IMR-90 (cell line): ENCODE measurements at regions not wholly inside any gene's neighbourhood (a gene's known extent, or its start where the extent isn't known, plus 50 kb on each side); places are given as distances from the start of the nearest gene placed in this dataset.

Experiments used
- ATAC-seq: fragments of 200-7000 bp; cut with Tn5 transposase; 2 replicates; pipeline ENCODE4 v1.9.1; 2020; ENCODE audit warnings: low read depth, mild to moderate bottlenecking, moderate library complexity
- BruUV-seq: library from RNA; stranded (reverse); fragments of 400-500 nt; replicated peaks from 2 replicates; lab custom pipeline; 2021; lab: Mats Ljungman, UMichigan
- CTCF ChIA-PET: fragments of 300-600 bp; formaldehyde crosslinking; extraction: SDS; loops from one replicate; lab custom pipeline; 2021; ENCODE audit warnings: antibody characterized with exemption; lab: Yijun Ruan, JAX
- POLR2A ChIA-PET: fragments of 300-600 bp; sonication (Branson Sonifier 250); formaldehyde crosslinking; loops from one replicate; lab custom pipeline; 2022; ENCODE audit warnings: antibody characterized with exemption; ENCODE audit not compliant: unreplicated experiment; lab: Charles Lee
- DNase-seq: peaks from one replicate; pipeline ENCODE4 v3.0.0; 2013
- H2AFZ ChIP-seq: replicated peaks from 2 replicates; pipeline ENCODE3; 2013; ENCODE audit warnings: low read length, mild to moderate bottlenecking; ENCODE audit not compliant: poor library complexity
- H2AK5ac ChIP-seq: 2 replicates; pipeline ENCODE4 v1.6.1; 2013; ENCODE audit warnings: low read depth, low read length, inconsistent platforms
- H2AK9ac ChIP-seq: replicated peaks from 2 replicates; pipeline ENCODE3; 2013; ENCODE audit warnings: mild to moderate bottlenecking, low read depth, low read length, moderate library complexity; ENCODE audit not compliant: poor library complexity
- H2BK120ac ChIP-seq: 2 replicates; pipeline ENCODE4 v1.6.1; 2013; ENCODE audit warnings: low read depth, low read length, inconsistent platforms
- H2BK15ac ChIP-seq: 3 replicates; pipeline ENCODE4 v1.6.1; 2013; ENCODE audit warnings: low read depth, low read length, inconsistent platforms
- H2BK20ac ChIP-seq: 2 replicates; pipeline ENCODE4 v1.6.1; 2013; ENCODE audit warnings: low read depth, mild to moderate bottlenecking, inconsistent platforms, low read length, moderate library complexity
- H2BK5ac ChIP-seq: 2 replicates; pipeline ENCODE4 v1.6.1; 2013; ENCODE audit warnings: mild to moderate bottlenecking, low read depth, low read length, inconsistent platforms; ENCODE audit not compliant: poor library complexity, severe bottlenecking
- H3K14ac ChIP-seq: replicated peaks from 2 replicates; pipeline ENCODE4 v1.6.1; 2013; ENCODE audit warnings: low read depth, low read length, inconsistent platforms
- H3K18ac ChIP-seq: 2 replicates; pipeline ENCODE4 v1.6.1; 2013; ENCODE audit warnings: low read depth, low read length, control low read depth
- H3K23ac ChIP-seq: 2 replicates; pipeline ENCODE4 v1.6.1; 2013; ENCODE audit warnings: low read depth, low read length, inconsistent platforms
- H3K27ac ChIP-seq: 2 replicates; pipeline ENCODE4 v1.5.1; 2013; ENCODE audit warnings: mild to moderate bottlenecking, control low read depth, low read length; ENCODE audit not compliant: insufficient read depth
- H3K27me3 ChIP-seq: 2 replicates; pipeline ENCODE4 v1.6.1; 2013; ENCODE audit warnings: low read length; ENCODE audit not compliant: control insufficient read depth, insufficient read depth
- H3K36me3 ChIP-seq: 2 replicates; pipeline ENCODE4 v1.6.1; 2013; ENCODE audit warnings: low read length, mixed read lengths; ENCODE audit not compliant: control insufficient read depth, insufficient read depth
- H3K4ac ChIP-seq: 2 replicates; pipeline ENCODE4 v1.6.1; 2013; ENCODE audit warnings: low read depth, low read length, inconsistent platforms
- H3K4me1 ChIP-seq: 2 replicates; pipeline ENCODE4 v1.6.1; 2013; ENCODE audit warnings: low read length, mixed read lengths; ENCODE audit not compliant: control insufficient read depth, insufficient read depth
- H3K4me2 ChIP-seq: 2 replicates; pipeline ENCODE4 v1.6.1; 2013; ENCODE audit warnings: low read depth, mild to moderate bottlenecking, control low read depth, low read length, moderate library complexity
- H3K4me3 ChIP-seq: 2 replicates; pipeline ENCODE4 v1.5.1; 2013; ENCODE audit warnings: low read depth, mild to moderate bottlenecking, control low read depth, low read length, moderate library complexity; ENCODE audit not compliant: insufficient read depth
- H3K56ac ChIP-seq: 2 replicates; pipeline ENCODE4 v1.6.1; 2013; ENCODE audit warnings: low read length, inconsistent platforms; ENCODE audit not compliant: insufficient read depth; ENCODE audit errors: extremely low read depth
- H3K79me1 ChIP-seq, 2 experiments: 2 replicates each; pipeline ENCODE4 v1.6.1; 2013; ENCODE audit warnings: low read length in 2 of 2, inconsistent platforms in 1 of 2, low read depth in 1 of 2
- H3K9ac ChIP-seq: 2 replicates; pipeline ENCODE4 v1.6.1; 2013; ENCODE audit warnings: low read depth, low read length, control low read depth
- H3K9me1 ChIP-seq: 2 replicates; pipeline ENCODE4 v1.6.1; 2013; ENCODE audit warnings: low read length, inconsistent platforms; ENCODE audit not compliant: insufficient read depth
- H3K9me3 ChIP-seq: 2 replicates; pipeline ENCODE4 v1.6.1; 2013; ENCODE audit warnings: low read length; ENCODE audit not compliant: control insufficient read depth, insufficient read depth
- H4K20me1 ChIP-seq: 2 replicates; pipeline ENCODE4 v1.6.1; 2013; ENCODE audit warnings: low read length, inconsistent platforms; ENCODE audit not compliant: insufficient read depth
- H4K5ac ChIP-seq: 2 replicates; pipeline ENCODE4 v1.6.1; 2013; ENCODE audit warnings: mild to moderate bottlenecking, low read depth, low read length, control low read depth
- H4K8ac ChIP-seq, 2 experiments: 2 replicates each; pipeline ENCODE4 v1.6.1; 2013; ENCODE audit warnings: low read depth in 2 of 2, low read length in 2 of 2, control low read depth in 1 of 2, inconsistent platforms in 1 of 2
- H4K91ac ChIP-seq: 2 replicates; pipeline ENCODE4 v1.6.1; 2013; ENCODE audit warnings: low read depth, low read length, inconsistent platforms; ENCODE audit not compliant: insufficient read depth
- MXI1 ChIP-seq: IDR thresholded peaks from 2 replicates; pipeline ENCODE4 v1.6.1; 2012; ENCODE audit warnings: low read depth, mild to moderate bottlenecking, low read length, moderate library complexity, borderline replicate concordance
- NFE2L2 ChIP-seq: fragments of 150-350 bp; IDR thresholded peaks from 2 replicates; pipeline ENCODE4 v1.6.1; 2016; ENCODE audit warnings: low read depth, mild to moderate bottlenecking, low read length
- SMC3 ChIP-seq: fragments of 150-350 bp; IDR thresholded peaks from 2 replicates; pipeline ENCODE4 v1.6.1; 2016; ENCODE audit warnings: low read depth, mild to moderate bottlenecking, antibody characterized with exemption, low read length, moderate library complexity
- WGBS, 2 experiments: methylation state at CpG; one replicate each; pipeline versions ENCODE4 v1.1.5 to v1.1.7; 2013; ENCODE audit warnings: missing lambda C conversion rate in 2 of 2; ENCODE audit not compliant: insufficient read length in 1 of 2; ENCODE audit errors: extremely low coverage in 2 of 2; 5-methylcytosine and 5-hydroxymethylcytosine counted together
- dilution Hi-C: fragments of 300-500 bp; cut with HindIII; formaldehyde crosslinking; loops from one replicate; pipeline ENCODE4 v1.14.3; 2018; ENCODE audit warnings: low sequenced_read_pairs; ENCODE audit not compliant: unreplicated experiment
- in situ Hi-C: fragments of 300-500 bp; cut with MboI; formaldehyde crosslinking; loops from 3 replicates; pipeline ENCODE4 v1.14.3; 2019; ENCODE audit warnings: low sequenced_read_pairs, inconsistent platforms, mixed read lengths
- intact Hi-C: fragments of 100-400 bp; cut with micrococcal nuclease; formaldehyde crosslinking; loops from 2 replicates; pipeline ENCODE4 v1.10.0; 2022

DNA sequence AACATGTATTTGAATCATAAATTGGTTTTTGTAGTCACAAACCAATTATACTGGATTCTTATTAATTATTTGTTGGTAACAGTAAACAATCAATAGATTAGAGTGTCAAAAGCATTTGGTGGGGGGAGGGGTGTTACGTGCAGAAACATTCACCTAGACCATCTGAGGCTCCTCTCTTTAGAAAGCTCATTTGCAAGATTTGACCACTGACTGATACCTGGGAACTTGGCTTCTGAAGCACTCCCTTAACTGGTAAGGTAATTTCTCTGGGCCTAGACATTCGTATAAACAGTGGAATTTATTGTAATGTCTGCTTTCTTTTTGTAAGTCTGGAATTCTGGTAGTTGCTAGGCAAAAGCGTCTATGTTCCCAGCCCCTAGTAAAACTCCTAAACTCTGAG is 243.8 kb upstream of the GBE1 start:
- Histone ChIP-seq H4K20me1 (no peaks in the 10 kb centered on the region), H3K23ac (no peak overlapping the region), H4K91ac (no peak overlapping the region), H2AK9ac (no peak overlapping the region), H3K27ac (no peak overlapping the region), H3K14ac (no peak overlapping the region), H3K79me1 (no peaks in the 10 kb centered on the region), H2BK20ac (no peak overlapping the region), H3K9me3 (no peaks in the 10 kb centered on the region), H3K36me3 (no peaks in the 10 kb centered on the region), H3K27me3 (no peaks in the 10 kb centered on the region), H3K9ac (no peak overlapping the region), H3K4me1 (no peaks in the 10 kb centered on the region), H2BK15ac (no peak overlapping the region), H2BK120ac (no peak overlapping the region), H3K4me2 (no peak overlapping the region), H3K9me1 (no peaks in the 10 kb centered on the region), H2AFZ (no peak overlapping the region), H3K4ac (no peak overlapping the region), H4K8ac (no peak overlapping the region), H2BK5ac (no peak overlapping the region), H3K4me3 (no peak overlapping the region), H3K56ac (no peak overlapping the region), H4K5ac (no peak overlapping the region), H2AK5ac (no peak overlapping the region), H3K18ac (no peak overlapping the region)
- WGBS, 2 experiments: no CpG with 5 or more reads among the region's 3 CpGs
- no peak for DNase-seq
- no peak for ATAC-seq
- CTCF ChIA-PET: no interaction called here
- dilution Hi-C loops: no loop called here
- TF ChIP-seq NFE2L2: no peak
- no peak for TF ChIP-seq SMC3
- TF ChIP-seq MXI1: no peak
- POLR2A ChIA-PET: no interaction called here
- no TSS peak for BruUV-seq
- intact Hi-C loops: no loop called here
- in situ Hi-C loops: no loop called here
